Mesendoderm (in vitro differentiated cells): ENCODE measurements at regions not wholly inside any gene's neighbourhood (a gene's known extent, or its start where the extent isn't known, plus 50 kb on each side); places are given as distances from the start of the nearest gene placed in this dataset.

ENCODE experiments used
- DNase-seq: peaks from one replicate; pipeline ENCODE4 v3.0.0; 2013
- H2AK5ac ChIP-seq: 2 replicates; pipeline ENCODE4 v1.6.1; 2013; ENCODE audit warnings: low read length, inconsistent platforms
- H2BK120ac ChIP-seq: 2 replicates; pipeline ENCODE4 v1.6.1; 2013; ENCODE audit warnings: low read depth, mild to moderate bottlenecking, low read length, moderate library complexity, mixed read lengths
- H2BK15ac ChIP-seq: replicated peaks from 2 replicates; pipeline ENCODE4 v1.6.1; 2013; ENCODE audit warnings: low read depth, mild to moderate bottlenecking, moderate library complexity
- H2BK5ac ChIP-seq: 2 replicates; pipeline ENCODE4 v1.6.1; 2013; ENCODE audit warnings: low read length, inconsistent platforms
- H3K18ac ChIP-seq: 2 replicates; pipeline ENCODE4 v1.6.1; 2013; ENCODE audit warnings: mild to moderate bottlenecking, low read length, mixed read lengths
- H3K23ac ChIP-seq: one replicate; pipeline ENCODE4 v1.6.1; 2013; ENCODE audit warnings: low read length
- H3K27ac ChIP-seq: 2 replicates; pipeline ENCODE4 v1.5.1; 2013; ENCODE audit warnings: low read depth, mild to moderate bottlenecking, inconsistent platforms, low read length, moderate library complexity
- H3K27me3 ChIP-seq: 2 replicates; pipeline ENCODE4 v1.6.1; 2013; ENCODE audit warnings: low read length, control low read depth, mild to moderate bottlenecking, inconsistent platforms; ENCODE audit not compliant: insufficient read depth, poor library complexity
- H3K36me3 ChIP-seq: 2 replicates; pipeline ENCODE4 v1.6.1; 2013; ENCODE audit warnings: low read length, inconsistent platforms; ENCODE audit not compliant: control insufficient read depth, insufficient read depth
- H3K4ac ChIP-seq: one replicate; pipeline ENCODE4 v1.6.1; 2013; ENCODE audit warnings: low read depth, mild to moderate bottlenecking, low read length, moderate library complexity
- H3K4me1 ChIP-seq: 2 replicates; pipeline ENCODE4 v1.6.1; 2013; ENCODE audit warnings: low read depth, low read length, inconsistent platforms; ENCODE audit not compliant: control insufficient read depth
- H3K4me2 ChIP-seq: 2 replicates; pipeline ENCODE4 v1.6.1; 2013; ENCODE audit warnings: low read length
- H3K4me3 ChIP-seq: 2 replicates; pipeline ENCODE4 v1.5.1; 2013; ENCODE audit warnings: mild to moderate bottlenecking, low read length
- H3K56ac ChIP-seq: one replicate; pipeline ENCODE4 v1.6.1; 2013; ENCODE audit warnings: low read length
- H3K79me1 ChIP-seq: 2 replicates; pipeline ENCODE4 v1.6.1; 2013; ENCODE audit warnings: low read length, inconsistent platforms
- H3K79me2 ChIP-seq: 2 replicates; pipeline ENCODE4 v1.6.1; 2013; ENCODE audit warnings: mild to moderate bottlenecking, low read length; ENCODE audit not compliant: control insufficient read depth, insufficient read depth
- H3K9ac ChIP-seq: 2 replicates; pipeline ENCODE4 v1.6.1; 2013; ENCODE audit warnings: low read length, inconsistent platforms
- H4K5ac ChIP-seq: one replicate; pipeline ENCODE4 v1.6.1; 2013; ENCODE audit warnings: low read length
- H4K8ac ChIP-seq: one replicate; pipeline ENCODE4 v1.6.1; 2013; ENCODE audit warnings: low read depth, mild to moderate bottlenecking, control low read depth, low read length, moderate library complexity
- whole genome bisulfite sequencing: extraction: QIAGEN DNeasy Blood & Tissue Kit; methylation state at CpG from one replicate; pipeline ENCODE4 v1.1.7; 2013; ENCODE audit warnings: low lambda C conversion rate, missing lambda C conversion rate; ENCODE audit not compliant: insufficient coverage; ENCODE audit errors: extremely low coverage; 5-methylcytosine and 5-hydroxymethylcytosine counted together

DNA sequence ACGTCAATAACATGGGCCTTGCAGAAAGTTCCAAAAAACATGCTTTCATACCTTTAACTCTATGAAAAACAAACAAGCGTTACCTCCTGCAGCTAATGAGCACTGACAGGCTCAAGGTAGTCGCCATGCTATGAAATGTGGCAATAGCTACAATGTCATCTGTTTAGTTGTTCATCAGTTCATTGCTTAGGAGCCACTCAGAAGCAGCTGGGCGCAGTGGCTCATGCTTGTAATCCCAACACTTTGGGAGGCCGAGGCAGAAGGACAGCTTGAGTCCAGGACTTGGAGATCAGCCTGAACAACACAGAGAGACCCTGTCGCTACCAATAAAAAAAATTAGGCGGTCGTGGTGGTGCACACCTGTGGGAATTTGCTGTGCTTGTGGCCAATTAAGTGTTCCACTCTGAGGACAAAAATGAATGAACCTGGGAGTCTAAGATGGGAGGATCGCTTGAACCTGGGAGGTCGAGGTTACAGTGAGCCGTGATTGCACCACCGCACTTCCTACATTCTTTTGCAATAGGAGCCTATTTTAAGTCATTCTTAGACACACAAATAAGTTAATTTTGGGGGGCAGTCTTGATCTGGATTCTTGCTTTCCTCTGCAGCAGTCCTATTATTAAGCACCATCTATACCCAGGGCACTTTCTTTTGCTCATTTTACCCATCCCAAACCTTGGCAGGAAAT, 276.2 kb upstream of the KLF14 start:
- Histone ChIP-seq H3K23ac (no peak overlapping the region), H2AK5ac (no peak overlapping the region), H3K27me3 (no peaks in the 10 kb centered on the region), H3K4me3 (no peak overlapping the region), H4K5ac (no peak overlapping the region), H3K36me3 (no peaks in the 10 kb centered on the region), H2BK120ac (no peak overlapping the region), H3K9ac (no peak overlapping the region), H2BK15ac (no peak overlapping the region), H3K56ac (no peak overlapping the region), H3K4me1 (peaks cover 2% of the 10 kb centered on the region), H3K79me2 (no peaks in the 10 kb centered on the region), H2BK5ac (no peak overlapping the region), H3K18ac (no peak overlapping the region), H3K4me2 (no peak overlapping the region), H3K27ac (no peak overlapping the region), H3K4ac (no peak overlapping the region), H3K79me1 (no peaks in the 10 kb centered on the region), H4K8ac (no peak overlapping the region)
- DNase-seq, result no peak
- WGBS, result no CpG with 5 or more reads among the region's 12 CpGs

- Histone ChIP-seq H3K27ac (no peak overlapping the region), H3K4me2 (no peak overlapping the region), H4K8ac (no peak overlapping the region), H2BK120ac (no peak overlapping the region), H3K9ac (no peak overlapping the region), H2BK5ac (no peak overlapping the region), H3K79me1 (no peaks in the 10 kb centered on the region), H3K4me3 (no peak overlapping the region), H3K23ac (no peak overlapping the region), H3K27me3 (no peaks in the 10 kb centered on the region), H4K5ac (no peak overlapping the region), H3K56ac (no peak overlapping the region), H3K4ac (no peak overlapping the region), H2BK15ac (no peak overlapping the region), H3K36me3 (no peaks in the 10 kb centered on the region), H3K18ac (no peak overlapping the region), H3K79me2 (no peaks in the 10 kb centered on the region), H2AK5ac (no peak overlapping the region), H3K4me1 (peaks cover 2% of the 10 kb centered on the region)
- DNase-seq, result no peak
- no CpG with 5 or more reads among the region's 6 CpGs for WGBS
Measured at GRCh38 chr7:131010717-131011431, 276.9 kb upstream of the KLF14 start.

DNA sequence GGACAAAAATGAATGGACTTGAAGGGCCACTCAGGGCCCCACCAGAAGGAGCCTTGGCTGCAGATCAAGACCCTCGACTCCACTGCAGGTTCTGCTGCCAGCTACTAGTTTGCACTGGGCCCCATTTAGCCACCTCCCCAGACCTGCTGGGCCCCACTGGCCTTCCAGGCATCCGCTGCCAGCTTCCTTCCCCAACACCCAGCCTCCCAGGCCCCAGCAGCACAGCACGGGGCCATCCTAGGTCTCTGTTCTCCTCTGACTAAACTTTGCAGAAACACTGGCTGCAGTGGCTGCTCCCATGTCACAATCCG, 277.4 kb upstream of the KLF14 start:
- Histone ChIP-seq H3K18ac (no peak overlapping the region), H3K4me3 (no peak overlapping the region), H3K36me3 (no peaks in the 10 kb centered on the region), H3K9ac (no peak overlapping the region), H4K8ac (no peak overlapping the region), H2BK5ac (no peak overlapping the region), H3K4me2 (no peak overlapping the region), H2AK5ac (no peak overlapping the region), H3K27me3 (no peaks in the 10 kb centered on the region), H3K4ac (no peak overlapping the region), H2BK120ac (no peak overlapping the region), H3K23ac (no peak overlapping the region), H3K79me2 (no peaks in the 10 kb centered on the region), H3K4me1 (peaks cover 2% of the 10 kb centered on the region), H4K5ac (no peak overlapping the region), H3K79me1 (no peaks in the 10 kb centered on the region), H3K27ac (no peak overlapping the region), H2BK15ac (no peak overlapping the region), H3K56ac (no peak overlapping the region)
- no CpG with 5 or more reads among the region's 4 CpGs for WGBS
- DNase-seq, result no peak

DNA sequence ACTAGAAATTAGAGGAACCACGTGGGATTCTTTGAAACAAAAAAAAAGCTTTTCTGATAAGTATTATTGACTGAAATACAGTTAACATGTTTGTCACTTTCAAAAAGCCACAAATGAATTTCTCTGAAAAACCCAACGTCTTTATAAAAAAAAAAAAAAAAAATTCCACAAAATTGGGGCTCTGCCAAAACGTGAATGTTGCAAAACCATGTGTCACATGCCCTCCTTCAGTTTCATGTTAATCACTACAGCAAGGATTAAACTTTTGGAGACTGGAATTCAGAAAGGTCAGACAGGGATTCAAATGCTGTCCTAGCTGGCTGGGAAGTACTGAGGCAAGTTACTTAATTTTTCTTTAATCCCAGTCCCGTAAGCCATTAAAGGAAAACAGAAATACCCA, 278.0 kb upstream of the KLF14 start:
- Histone ChIP-seq H3K27ac (no peak overlapping the region), H3K27me3 (no peaks in the 10 kb centered on the region), H3K23ac (no peak overlapping the region), H2BK15ac (no peak overlapping the region), H3K4me3 (no peak overlapping the region), H3K18ac (no peak overlapping the region), H3K79me2 (no peaks in the 10 kb centered on the region), H3K36me3 (no peaks in the 10 kb centered on the region), H3K4me2 (no peak overlapping the region), H4K5ac (no peak overlapping the region), H2BK5ac (no peak overlapping the region), H3K79me1 (no peaks in the 10 kb centered on the region), H3K9ac (no peak overlapping the region), H3K4ac (no peak overlapping the region), H4K8ac (no peak overlapping the region), H2AK5ac (no peak overlapping the region), H2BK120ac (no peak overlapping the region), H3K56ac (no peak overlapping the region), H3K4me1 (peaks cover 2% of the 10 kb centered on the region)
- no peak for DNase-seq
- no CpG with 5 or more reads among the region's 4 CpGs for WGBS

DNA sequence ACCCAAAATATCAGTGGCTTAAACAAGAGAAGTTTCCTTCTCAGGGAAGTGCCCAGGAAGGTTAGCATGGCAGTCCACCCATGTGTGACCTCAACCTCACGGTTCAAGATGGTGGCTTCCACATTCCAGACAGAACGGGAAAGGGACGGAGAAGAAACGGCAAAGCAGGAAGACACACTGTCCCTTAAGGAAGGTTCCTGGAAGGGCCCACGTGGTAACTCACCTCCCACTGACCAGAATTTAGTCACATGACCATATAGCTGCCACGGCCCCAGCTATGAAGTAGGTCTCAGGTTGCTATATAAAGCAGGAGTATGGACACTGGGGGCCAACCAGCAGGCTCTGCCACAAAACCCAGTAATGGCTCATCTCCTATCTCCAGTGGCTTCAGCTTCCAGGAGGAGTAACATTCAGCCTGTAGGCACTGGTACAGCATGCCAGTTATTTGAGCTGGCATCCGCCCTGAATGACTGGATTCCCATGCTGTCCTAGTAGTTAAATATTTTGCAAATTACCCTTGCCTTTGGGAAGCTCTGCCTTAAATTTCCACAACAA, 278.5 kb upstream of the KLF14 start:
- H4K5ac ChIP-seq, result no peak overlapping the region
- no peak overlapping the region for H3K23ac ChIP-seq
- H2BK5ac ChIP-seq, result no peak overlapping the region
- no peak overlapping the region for H3K18ac ChIP-seq
- no peak overlapping the region for H3K9ac ChIP-seq
- peaks cover 2% of the 10 kb centered on the region for H3K4me1 ChIP-seq
- no peak overlapping the region for H3K4me3 ChIP-seq
- no peak overlapping the region for H3K4ac ChIP-seq
- no peaks in the 10 kb centered on the region for H3K36me3 ChIP-seq
- H2BK15ac ChIP-seq, result no peak overlapping the region
- no peaks in the 10 kb centered on the region for H3K79me2 ChIP-seq
- H2BK120ac ChIP-seq, result no peak overlapping the region
- no peak for DNase-seq
- no peaks in the 10 kb centered on the region for H3K79me1 ChIP-seq
- H3K4me2 ChIP-seq, result no peak overlapping the region
- no CpG with 5 or more reads among the region's 7 CpGs for WGBS
- no peak overlapping the region for H4K8ac ChIP-seq
- H3K27ac ChIP-seq, result no peak overlapping the region
- H3K27me3 ChIP-seq, result no peaks in the 10 kb centered on the region
- no peak overlapping the region for H2AK5ac ChIP-seq
- H3K56ac ChIP-seq, result no peak overlapping the region
